B cell (primary cell): ENCODE measurements at regions not wholly inside any gene's neighbourhood (a gene's known extent, or its start where the extent isn't known, plus 50 kb on each side); places are given as distances from the start of the nearest gene placed in this dataset.

Experiments
- ATAC-seq: fragments of 200-7000 bp; cut with Tn5 transposase; one replicate; pipeline ENCODE4 v1.10.0; 2021; ENCODE audit warnings: low read depth, mild to moderate bottlenecking, moderate number of reproducible peaks, moderate library complexity
- CTCF ChIA-PET: fragments of 350-600 bp; sonication (Branson Sonifier 250); formaldehyde crosslinking; loops from one replicate; lab custom pipeline; 2021; ENCODE audit warnings: antibody characterized with exemption, inconsistent platforms; lab: Charles Lee
- POLR2A ChIA-PET: fragments of 350-600 bp; sonication (Branson Sonifier 250); formaldehyde crosslinking; loops from one replicate; lab custom pipeline; 2021; ENCODE audit warnings: antibody characterized with exemption; lab: Charles Lee
- DNase-seq: peaks from one replicate; pipeline ENCODE4 v3.0.0; 2013
- H2AFZ ChIP-seq: 2 replicates; pipeline ENCODE4 v1.6.1; 2012; ENCODE audit warnings: mild to moderate bottlenecking, low read depth, low read length; ENCODE audit not compliant: insufficient read depth, poor library complexity, severe bottlenecking
- H3K27ac ChIP-seq, 2 donors: 1 replicate in 1 of 2; 2 replicates in 1 of 2; pipeline ENCODE4 v1.5.1; 2012 to 2013; ENCODE audit warnings: low read length in 2 of 2, mild to moderate bottlenecking in 2 of 2, moderate library complexity in 1 of 2
- H3K27me3 ChIP-seq, 4 experiments: fragments of 200-600 bp in 1 of 4; sonication (generic) in 1 of 4; replicated peaks in 1 of 4; 1 replicate in 2 of 4; 2 replicates in 2 of 4; pipeline versions ENCODE4 v1.6.1 to v1.7.0; 2013 to 2016; ENCODE audit warnings: low read length in 3 of 4, mild to moderate bottlenecking in 2 of 4, mixed read lengths in 1 of 4, moderate library complexity in 1 of 4; ENCODE audit not compliant: insufficient read depth in 4 of 4, control insufficient read depth in 3 of 4; ENCODE audit errors: control extremely low read depth in 1 of 4
- H3K36me3 ChIP-seq, 2 experiments: replicated peaks in 1 of 2; 1 replicate in 1 of 2; 2 replicates in 1 of 2; pipeline versions ENCODE4 v1.6.1 to v1.7.1; 2013; ENCODE audit warnings: low read length in 1 of 2; ENCODE audit not compliant: insufficient read depth in 2 of 2, control insufficient read depth in 1 of 2; ENCODE audit errors: control extremely low read depth in 1 of 2, extremely low read depth in 1 of 2
- H3K4me1 ChIP-seq, 2 donors: fragments of 200-600 bp in 1 of 2; sonication (generic) in 1 of 2; 1 replicate in 1 of 2; 2 replicates in 1 of 2; pipeline versions ENCODE4 v1.5.1 to v1.6.1; 2013 to 2017; ENCODE audit warnings: low read length in 2 of 2; ENCODE audit not compliant: control insufficient read depth in 2 of 2, insufficient read depth in 2 of 2
- H3K4me2 ChIP-seq: replicated peaks from 2 replicates; pipeline ENCODE3; 2012; ENCODE audit warnings: mild to moderate bottlenecking, low read depth, low read length; ENCODE audit not compliant: poor library complexity, severe bottlenecking
- H3K4me3 ChIP-seq, 5 experiments: fragments of 200-600 bp in 1 of 5; sonication (generic) in 1 of 5; 1 replicate in 3 of 5; 2 replicates in 2 of 5; pipeline versions ENCODE4 v1.5.1 to v1.7.0; 2011 to 2016; ENCODE audit warnings: low read length in 4 of 5, mild to moderate bottlenecking in 4 of 5, low read depth in 2 of 5, control low read depth in 1 of 5, moderate library complexity in 1 of 5; ENCODE audit not compliant: insufficient read depth in 1 of 5; ENCODE audit errors: control extremely low read depth in 1 of 5, extremely low read depth in 1 of 5
- H3K79me2 ChIP-seq: fragments of 200-600 bp; sonication (generic); one replicate; pipeline ENCODE4 v1.6.0; 2016; ENCODE audit warnings: low read length; ENCODE audit not compliant: control insufficient read depth, insufficient read depth
- H3K9ac ChIP-seq: fragments of 200-600 bp; sonication (generic); 2 replicates; pipeline ENCODE4 v1.6.1; 2017; ENCODE audit warnings: mild to moderate bottlenecking, low read length, moderate library complexity
- H3K9me3 ChIP-seq, 3 donors: one replicate each; pipeline versions ENCODE4 v1.6.1 to v1.7.1; 2013; ENCODE audit warnings: low read length in 2 of 3; ENCODE audit not compliant: control insufficient read depth in 2 of 3, insufficient read depth in 1 of 3; ENCODE audit errors: control extremely low read depth in 1 of 3
- H4K20me1 ChIP-seq: 2 replicates; pipeline ENCODE4 v1.6.0; 2012; ENCODE audit warnings: mild to moderate bottlenecking, low read length; ENCODE audit not compliant: insufficient read depth, control insufficient read depth, poor library complexity, severe bottlenecking
- H3K27ac Mint-ChIP-seq: one replicate; pipeline ENCODE4 v1.8.0; 2021; ENCODE audit warnings: mixed read lengths
- H3K27me3 Mint-ChIP-seq: one replicate; pipeline ENCODE4 v1.8.0; 2021; ENCODE audit warnings: mixed read lengths
- H3K4me1 Mint-ChIP-seq: one replicate; pipeline ENCODE4 v1.8.0; 2021; ENCODE audit warnings: mixed read lengths
- H3K4me3 Mint-ChIP-seq: one replicate; pipeline ENCODE4 v1.8.0; 2021; ENCODE audit warnings: mixed read lengths
- H3K9me3 Mint-ChIP-seq: one replicate; pipeline ENCODE4 v1.8.0; 2022; ENCODE audit warnings: mixed read lengths; ENCODE audit not compliant: insufficient read depth
- CTCF ChIP-seq: fragments of 200-600 bp; IDR thresholded peaks from one replicate; pipeline ENCODE4 v1.8.0; 2022; ENCODE audit warnings: antibody characterized with exemption, mild to moderate bottlenecking
- EZH2 ChIP-seq: IDR thresholded peaks from 2 replicates; pipeline ENCODE4 v1.6.1; 2012; ENCODE audit warnings: borderline replicate concordance, low read depth, mild to moderate bottlenecking, moderate library complexity, low read length; ENCODE audit not compliant: insufficient read depth, poor library complexity, severe bottlenecking
- WGBS: methylation state at CpG from one replicate; pipeline ENCODE4 v1.1.5; 2013; ENCODE audit warnings: missing lambda C conversion rate; ENCODE audit not compliant: insufficient coverage; 5-methylcytosine and 5-hydroxymethylcytosine counted together
- intact Hi-C: fragments of 100-400 bp; cut with micrococcal nuclease; formaldehyde crosslinking; loops from one replicate; pipeline ENCODE4 v1.10.0; 2022

GRCh38 chr3:40895109-40895508 is 304.2 kb upstream of the CTNNB1 start:
- H3K4me3 Mint-ChIP-seq, result no peak overlapping the region
- Histone ChIP-seq H3K4me1 (no peaks in the 10 kb centered on the region), H3K4me3 (no peak overlapping the region), H3K9me3 (no peaks in the 10 kb centered on the region), H2AFZ (no peak overlapping the region), H3K79me2 (no peaks in the 10 kb centered on the region), H3K27ac (no peak overlapping the region), H4K20me1 (no peaks in the 10 kb centered on the region), H3K36me3 (no peaks in the 10 kb centered on the region), H3K27me3 (no peaks in the 10 kb centered on the region), H3K4me2 (no peak overlapping the region), H3K9ac (no peak overlapping the region)
- peaks cover 3% of the 10 kb centered on the region for H3K27me3 Mint-ChIP-seq
- no peaks in the 10 kb centered on the region for H3K4me1 Mint-ChIP-seq
- TF ChIP-seq EZH2 (no peak), CTCF (no peak)
- ATAC-seq (no peak), DNase-seq (no peak)
- ChIA-PET CTCF (no interaction called here), POLR2A (no interaction called here)
- H3K27ac Mint-ChIP-seq, result no peak overlapping the region
- intact Hi-C loops, result no loop called here
- WGBS, result 100% methylated on average over 1 of the region's 4 CpGs
- no peaks in the 10 kb centered on the region for H3K9me3 Mint-ChIP-seq

GRCh38 chr3:40899286-40899712 is 300.0 kb upstream of the CTNNB1 start:
- H3K36me3 ChIP-seq, result no peaks in the 10 kb centered on the region
- intact Hi-C loops, result no loop called here
- H3K27me3 Mint-ChIP-seq, result peaks cover 3% of the 10 kb centered on the region
- no peaks in the 10 kb centered on the region for H3K4me1 Mint-ChIP-seq
- H2AFZ ChIP-seq, result no peak overlapping the region
- 80% methylated on average over 4 of the region's 4 CpGs for WGBS
- no peak for TF ChIP-seq EZH2
- no peak for TF ChIP-seq CTCF
- H3K4me1 ChIP-seq, result no peaks in the 10 kb centered on the region
- no peaks in the 10 kb centered on the region for H3K9me3 Mint-ChIP-seq
- no peak overlapping the region for H3K27ac ChIP-seq
- H3K27me3 ChIP-seq, result no peaks in the 10 kb centered on the region
- H3K4me3 ChIP-seq, result no peak overlapping the region
- H3K9me3 ChIP-seq, result no peaks in the 10 kb centered on the region
- no peak overlapping the region for H3K4me3 Mint-ChIP-seq
- no peaks in the 10 kb centered on the region for H4K20me1 ChIP-seq
- H3K9ac ChIP-seq, result no peak overlapping the region
- no peak for DNase-seq
- H3K79me2 ChIP-seq, result no peaks in the 10 kb centered on the region
- no peak overlapping the region for H3K4me2 ChIP-seq
- ATAC-seq, result no peak
- H3K27ac Mint-ChIP-seq, result no peak overlapping the region
- CTCF ChIA-PET, result interaction anchor here (1.1 kb wide), 1 partner anchor 315 kb away, joined by 3 read pairs; no protein-coding TSS in a partner anchor
- POLR2A ChIA-PET, result no interaction called here
